BLaER1 (cell line): ENCODE measurements at regions not wholly inside any gene's neighbourhood (a gene's known extent, or its start where the extent isn't known, plus 50 kb on each side); places are given as distances from the start of the nearest gene placed in this dataset.

ENCODE experiments used
- H3K27ac ChIP-seq: shearing (Covaris generic); formaldehyde crosslinking; 2 replicates; pipeline ENCODE4 v1.8.1; 2022
- H3K27me3 ChIP-seq: shearing (Covaris generic); formaldehyde crosslinking; 2 replicates; pipeline ENCODE4 v1.8.1; 2022
- H3K36me3 ChIP-seq: shearing (Covaris generic); formaldehyde crosslinking; 2 replicates; pipeline ENCODE4 v1.8.1; 2022
- H3K4me1 ChIP-seq: shearing (Covaris generic); formaldehyde crosslinking; 2 replicates; pipeline ENCODE4 v1.8.1; 2022
- H3K4me2 ChIP-seq: shearing (Covaris generic); formaldehyde crosslinking; 2 replicates; pipeline ENCODE4 v1.8.1; 2022
- H3K4me3 ChIP-seq: shearing (Covaris generic); formaldehyde crosslinking; 2 replicates; pipeline ENCODE4 v1.8.1; 2022
- H3K9ac ChIP-seq: shearing (Covaris generic); formaldehyde crosslinking; 2 replicates; pipeline ENCODE4 v1.8.1; 2022
- H3K9me3 ChIP-seq: shearing (Covaris generic); formaldehyde crosslinking; 2 replicates; pipeline ENCODE4 v1.8.1; 2022
- H4K20me1 ChIP-seq: shearing (Covaris generic); formaldehyde crosslinking; 2 replicates; pipeline ENCODE4 v1.8.1; 2022
- Cebpa-rat ChIP-seq: shearing (Covaris generic); IDR thresholded peaks from 2 replicates; pipeline ENCODE4 v1.8.1; 2022

DNA sequence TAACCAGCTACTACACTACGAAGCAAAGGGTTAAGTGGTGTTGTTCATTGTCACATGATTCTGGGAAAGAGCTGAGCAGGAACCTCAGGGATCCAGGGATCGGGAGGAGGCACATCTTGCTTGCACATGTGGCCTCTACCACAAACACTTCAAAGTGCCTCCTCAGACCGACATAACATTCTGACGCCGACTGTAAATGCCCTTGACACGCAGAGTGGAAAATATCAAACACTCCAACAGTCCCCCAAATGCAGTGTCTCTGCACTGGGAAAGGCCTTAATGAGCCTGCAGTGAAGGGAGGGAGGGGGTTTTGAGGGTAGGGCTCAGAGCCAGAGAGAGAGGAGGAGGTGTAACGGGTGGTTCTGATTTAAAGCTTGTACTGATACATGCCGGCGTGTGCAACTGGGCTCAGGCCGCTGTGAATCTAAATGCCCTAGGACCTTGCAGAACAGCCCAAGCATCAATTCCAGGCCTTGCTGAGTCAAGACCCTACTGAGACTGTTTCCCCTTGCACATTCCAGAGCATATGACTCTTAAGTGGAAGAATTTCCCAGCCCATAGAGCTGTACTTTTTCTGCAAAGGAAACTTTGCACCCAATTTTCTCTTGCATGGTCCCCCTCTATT, 163.7 kb downstream of the NTMT2 start:
- Histone ChIP-seq H3K4me3 (no peak overlapping the region), H3K27me3 (no peaks in the 10 kb centered on the region), H3K4me2 (no peak overlapping the region), H3K9ac (no peak overlapping the region), H3K9me3 (no peaks in the 10 kb centered on the region), H3K4me1 (peaks cover 8% of the 10 kb centered on the region), H4K20me1 (no peaks in the 10 kb centered on the region), H3K27ac (no peak overlapping the region), H3K36me3 (no peaks in the 10 kb centered on the region)
- TF ChIP-seq Cebpa-rat: no peak

DNA sequence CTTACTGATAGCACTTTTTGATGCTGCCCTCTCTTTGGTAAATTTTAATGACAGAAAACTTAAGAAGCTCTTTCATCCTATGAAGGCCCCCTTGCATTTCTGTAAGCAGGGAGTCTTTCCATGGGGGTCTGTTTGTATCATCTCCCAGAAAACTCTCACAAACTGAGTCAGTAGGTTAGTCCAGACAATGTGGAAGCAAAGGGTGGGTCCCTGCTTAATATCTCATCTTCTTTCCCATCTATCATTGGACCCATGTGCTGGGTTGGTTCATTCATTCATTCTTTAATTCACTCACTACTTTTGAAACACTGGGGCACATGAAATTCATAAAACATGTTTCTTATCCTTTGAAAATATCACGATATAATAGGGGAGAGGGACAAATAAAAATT, 164.3 kb downstream of the NTMT2 start:
- Histone ChIP-seq H3K9ac (no peak overlapping the region), H3K36me3 (no peaks in the 10 kb centered on the region), H3K4me3 (no peak overlapping the region), H3K27me3 (no peaks in the 10 kb centered on the region), H3K4me1 (peaks cover 8% of the 10 kb centered on the region), H3K9me3 (no peaks in the 10 kb centered on the region), H3K27ac (no peak overlapping the region), H4K20me1 (no peaks in the 10 kb centered on the region), H3K4me2 (no peak overlapping the region)
- TF ChIP-seq Cebpa-rat: no peak

DNA sequence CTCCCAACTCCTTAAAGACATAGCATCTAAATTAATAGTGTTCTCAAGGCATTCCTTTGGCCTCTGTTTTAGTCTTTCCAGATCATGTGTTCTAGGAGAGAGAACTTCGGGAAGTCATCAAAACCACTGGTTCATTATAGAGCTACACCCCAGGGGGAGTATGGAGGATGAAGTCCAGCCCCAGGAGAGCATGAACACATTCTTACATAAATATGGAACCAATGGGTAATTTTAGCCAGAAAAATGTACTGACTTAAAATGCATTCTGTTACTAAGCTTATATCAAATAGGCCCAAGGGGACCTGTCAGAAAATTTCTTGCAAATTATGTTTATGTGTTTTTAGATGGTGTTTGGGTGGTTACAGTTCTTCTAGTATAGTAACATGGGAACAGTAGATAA, 165.2 kb downstream of the NTMT2 start:
- no peaks in the 10 kb centered on the region for H4K20me1 ChIP-seq
- H3K9me3 ChIP-seq: no peaks in the 10 kb centered on the region
- no peaks in the 10 kb centered on the region for H3K36me3 ChIP-seq
- TF ChIP-seq Cebpa-rat: no peak
- H3K4me1 ChIP-seq: peaks cover 3% of the 10 kb centered on the region
- no peak overlapping the region for H3K27ac ChIP-seq
- no peak overlapping the region for H3K9ac ChIP-seq
- no peaks in the 10 kb centered on the region for H3K27me3 ChIP-seq
- no peak overlapping the region for H3K4me2 ChIP-seq
- no peak overlapping the region for H3K4me3 ChIP-seq

DNA sequence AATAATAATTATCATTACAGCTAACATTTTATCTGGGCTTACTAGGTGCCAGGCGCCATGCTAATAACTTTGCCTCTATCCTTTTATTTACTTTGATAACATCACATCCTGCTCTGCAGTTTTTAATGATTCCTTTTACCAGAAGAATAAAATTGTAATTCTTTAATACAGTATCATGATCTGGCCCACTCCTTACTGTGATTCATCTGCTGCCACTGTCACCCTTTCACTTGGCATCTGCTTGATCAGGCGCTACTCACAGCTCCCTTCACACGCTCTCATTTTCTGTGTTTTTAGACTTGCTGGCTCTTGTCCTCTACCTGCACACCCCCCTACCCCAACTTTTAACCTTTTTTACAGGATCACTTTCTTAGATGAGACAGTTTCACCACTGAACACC, 167.5 kb downstream of the NTMT2 start:
- H3K27ac ChIP-seq: no peak overlapping the region
- no peaks in the 10 kb centered on the region for H3K27me3 ChIP-seq
- no peak overlapping the region for H3K4me2 ChIP-seq
- no peak for TF ChIP-seq Cebpa-rat
- H3K4me3 ChIP-seq: no peak overlapping the region
- H3K9me3 ChIP-seq: no peaks in the 10 kb centered on the region
- no peak overlapping the region for H3K9ac ChIP-seq
- H3K4me1 ChIP-seq: no peaks in the 10 kb centered on the region
- no peaks in the 10 kb centered on the region for H4K20me1 ChIP-seq
- no peaks in the 10 kb centered on the region for H3K36me3 ChIP-seq

DNA sequence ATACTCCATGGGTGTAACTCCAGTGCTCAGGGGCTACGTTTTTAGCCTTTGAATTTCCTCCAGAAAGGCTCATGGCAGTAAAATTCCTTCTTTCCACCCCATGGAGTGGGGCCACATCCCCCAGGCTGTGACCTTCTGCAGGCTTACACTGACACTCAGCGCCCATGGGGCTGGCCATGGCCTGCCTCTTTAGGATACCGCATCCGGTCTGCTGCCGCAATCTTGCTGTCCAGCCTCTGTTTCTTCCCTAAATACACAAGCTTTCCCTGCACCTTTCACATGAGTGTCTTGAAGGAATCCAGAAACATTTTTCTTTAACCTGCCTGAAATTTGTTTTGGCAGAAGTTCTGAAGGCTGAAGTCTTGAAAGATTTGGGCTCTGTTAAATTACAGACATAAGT, 170.5 kb downstream of the NTMT2 start:
- Histone ChIP-seq H3K4me1 (no peaks in the 10 kb centered on the region), H3K4me2 (no peak overlapping the region), H3K36me3 (no peaks in the 10 kb centered on the region), H3K9me3 (no peaks in the 10 kb centered on the region), H3K4me3 (no peak overlapping the region), H3K27ac (no peak overlapping the region), H3K27me3 (no peaks in the 10 kb centered on the region), H4K20me1 (no peaks in the 10 kb centered on the region), H3K9ac (no peak overlapping the region)
- no peak for TF ChIP-seq Cebpa-rat

DNA sequence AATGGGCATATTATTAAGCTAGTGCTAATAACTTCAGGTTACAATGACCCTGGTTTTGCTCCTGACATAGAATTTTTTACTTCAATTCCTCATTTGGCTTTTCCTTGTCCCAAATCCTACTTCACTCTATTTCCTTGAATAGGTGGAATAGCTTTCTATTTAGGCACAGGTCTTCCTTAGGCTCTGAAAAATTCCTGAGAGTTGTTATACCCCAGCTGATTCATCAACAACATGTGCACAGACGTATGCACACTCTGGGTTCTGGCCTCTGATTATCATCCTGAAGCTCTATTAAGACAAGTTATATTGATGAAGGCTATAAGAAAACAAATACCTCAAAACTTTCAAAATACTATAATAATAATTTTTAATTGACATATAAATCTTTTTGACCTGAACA, 172.4 kb downstream of the NTMT2 start:
- Histone ChIP-seq H3K4me3 (no peak overlapping the region), H3K4me2 (no peak overlapping the region), H4K20me1 (no peaks in the 10 kb centered on the region), H3K27me3 (no peaks in the 10 kb centered on the region), H3K36me3 (no peaks in the 10 kb centered on the region), H3K4me1 (no peaks in the 10 kb centered on the region), H3K9me3 (no peaks in the 10 kb centered on the region), H3K27ac (no peak overlapping the region), H3K9ac (no peak overlapping the region)
- TF ChIP-seq Cebpa-rat: no peak

DNA sequence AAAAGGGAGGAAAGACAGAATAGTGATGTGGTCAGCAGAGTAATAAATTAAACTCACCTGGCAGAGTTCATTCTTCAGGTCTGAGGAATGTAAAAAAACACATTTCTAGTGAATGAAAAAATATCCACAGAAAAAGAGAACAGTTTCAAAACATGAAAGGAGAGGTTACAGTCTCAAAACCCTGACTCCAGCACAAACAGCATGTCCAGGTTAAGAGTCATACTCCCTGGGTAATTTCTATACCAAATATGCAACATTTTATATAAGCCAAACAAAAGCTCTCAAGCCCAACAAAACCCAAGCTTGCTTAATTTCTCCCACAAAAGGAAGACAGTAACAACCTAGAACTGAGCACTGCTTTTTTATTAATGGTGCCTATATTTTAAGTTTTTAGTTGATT, 173.0 kb downstream of the NTMT2 start:
- Histone ChIP-seq H3K4me3 (no peak overlapping the region), H4K20me1 (no peaks in the 10 kb centered on the region), H3K9me3 (no peaks in the 10 kb centered on the region), H3K9ac (no peak overlapping the region), H3K36me3 (no peaks in the 10 kb centered on the region), H3K4me1 (no peaks in the 10 kb centered on the region), H3K27me3 (no peaks in the 10 kb centered on the region), H3K27ac (no peak overlapping the region), H3K4me2 (no peak overlapping the region)
- no peak for TF ChIP-seq Cebpa-rat

DNA sequence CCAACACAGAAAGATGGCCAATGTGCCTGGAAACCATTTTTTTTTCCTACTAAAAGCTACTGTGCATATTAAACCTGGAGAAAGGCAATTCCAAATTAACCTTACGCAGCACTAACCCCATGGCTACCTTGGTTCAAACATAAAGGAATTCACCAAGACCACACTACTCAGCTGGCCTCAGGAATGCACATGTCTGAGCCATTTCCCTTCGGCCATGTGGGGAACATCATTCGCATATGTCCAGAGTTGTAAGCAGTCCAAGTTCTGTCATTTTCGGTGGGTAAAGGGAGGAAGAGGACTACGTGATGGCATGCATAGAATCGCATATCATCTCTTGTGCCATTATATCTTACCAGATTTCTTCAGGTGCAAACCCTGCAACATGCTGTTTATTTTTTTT, 175.4 kb downstream of the NTMT2 start:
- no peak overlapping the region for H3K4me2 ChIP-seq
- no peak overlapping the region for H3K4me3 ChIP-seq
- no peak overlapping the region for H3K27ac ChIP-seq
- H3K4me1 ChIP-seq: no peaks in the 10 kb centered on the region
- H3K27me3 ChIP-seq: no peaks in the 10 kb centered on the region
- no peak overlapping the region for H3K9ac ChIP-seq
- H4K20me1 ChIP-seq: no peaks in the 10 kb centered on the region
- H3K36me3 ChIP-seq: no peaks in the 10 kb centered on the region
- no peak for TF ChIP-seq Cebpa-rat
- H3K9me3 ChIP-seq: no peaks in the 10 kb centered on the region

DNA sequence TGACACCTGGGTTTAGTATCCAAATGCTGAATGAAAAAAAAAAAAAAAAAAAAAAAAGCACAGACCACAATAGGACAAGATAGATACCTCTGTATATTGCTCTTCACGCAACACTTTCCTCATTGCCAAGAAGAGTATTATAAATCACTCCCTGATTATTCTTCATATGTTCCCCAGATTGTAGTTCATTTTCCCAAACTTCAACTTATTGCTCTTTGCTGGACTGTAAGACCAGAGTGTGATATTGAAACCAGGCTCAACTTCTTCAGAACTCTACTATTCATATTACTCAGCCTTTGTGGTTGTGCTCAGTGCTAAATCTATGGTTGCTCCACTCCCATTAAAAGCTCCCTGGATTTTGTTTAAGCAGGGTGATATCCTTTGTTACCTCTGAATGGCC, 180.4 kb downstream of the NTMT2 start:
- H3K9me3 ChIP-seq: no peaks in the 10 kb centered on the region
- no peak overlapping the region for H3K9ac ChIP-seq

DNA sequence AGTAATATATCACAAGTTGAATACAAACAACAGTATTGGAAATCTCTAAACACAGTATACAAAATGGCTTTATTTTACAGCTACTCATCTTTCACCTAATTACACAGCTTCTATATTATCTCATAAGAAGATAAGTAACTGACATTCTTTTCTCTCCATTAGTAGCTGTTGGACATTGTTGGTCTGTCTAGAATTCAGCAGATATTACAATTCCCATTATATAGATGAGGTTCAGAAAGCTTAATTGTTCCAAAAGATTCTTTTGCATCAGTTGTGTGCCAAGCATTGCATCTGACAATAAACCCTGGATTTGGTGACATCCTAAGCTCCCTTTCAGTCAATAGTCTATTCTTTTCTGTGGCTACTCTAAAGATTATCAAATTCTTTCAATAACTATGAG, 187.0 kb downstream of the NTMT2 start:
- no peak overlapping the region for H3K4me2 ChIP-seq
- no peaks in the 10 kb centered on the region for H3K36me3 ChIP-seq
- H3K4me1 ChIP-seq: no peaks in the 10 kb centered on the region
- no peaks in the 10 kb centered on the region for H3K9me3 ChIP-seq
- H3K27me3 ChIP-seq: no peaks in the 10 kb centered on the region
- H3K27ac ChIP-seq: no peak overlapping the region
- TF ChIP-seq Cebpa-rat: no peak
- H3K4me3 ChIP-seq: no peak overlapping the region
- H3K9ac ChIP-seq: no peak overlapping the region
- H4K20me1 ChIP-seq: no peaks in the 10 kb centered on the region

More for the DNA sequence above, 180.4 kb downstream of the NTMT2 start:
- no peaks in the 10 kb centered on the region for H4K20me1 ChIP-seq
- no peak overlapping the region for H3K27ac ChIP-seq
- no peaks in the 10 kb centered on the region for H3K36me3 ChIP-seq
- no peaks in the 10 kb centered on the region for H3K27me3 ChIP-seq
- no peak for TF ChIP-seq Cebpa-rat
- no peaks in the 10 kb centered on the region for H3K4me1 ChIP-seq
- H3K4me2 ChIP-seq: no peak overlapping the region
- no peak overlapping the region for H3K4me3 ChIP-seq

DNA sequence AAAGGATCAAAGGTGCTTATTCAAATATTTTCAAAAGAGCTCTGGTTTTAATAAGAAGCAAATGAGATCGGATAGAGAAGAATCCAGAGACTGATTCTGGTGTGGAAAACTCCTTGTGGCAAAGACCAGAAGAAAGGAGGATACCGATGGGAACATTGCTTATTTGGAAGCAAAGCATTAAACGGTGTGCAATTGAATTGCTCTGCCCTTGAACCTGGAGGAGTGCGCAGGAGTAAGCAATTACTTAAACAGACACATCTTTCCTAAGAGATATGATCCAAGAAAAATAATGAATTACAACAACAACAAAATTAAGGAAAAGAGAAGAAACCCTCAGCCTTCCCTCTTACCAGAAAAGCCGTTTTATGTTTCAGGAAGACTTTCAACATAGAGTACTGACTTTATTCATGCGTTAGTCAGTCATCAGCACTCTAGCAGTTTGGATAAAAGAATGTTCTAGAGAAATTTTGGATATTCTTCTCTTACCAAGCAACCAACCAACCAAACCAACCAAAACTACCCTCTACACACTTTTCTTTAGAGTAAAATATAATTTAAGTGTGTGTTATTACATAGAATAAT, 191.7 kb downstream of the NTMT2 start:
- no peaks in the 10 kb centered on the region for H3K36me3 ChIP-seq
- no peak for TF ChIP-seq Cebpa-rat

More for the DNA sequence above, 191.7 kb downstream of the NTMT2 start:
- Histone ChIP-seq H3K9me3 (no peaks in the 10 kb centered on the region), H3K27ac (no peak overlapping the region), H4K20me1 (no peaks in the 10 kb centered on the region), H3K9ac (no peak overlapping the region), H3K4me1 (no peaks in the 10 kb centered on the region), H3K4me3 (no peak overlapping the region), H3K4me2 (no peak overlapping the region), H3K27me3 (no peaks in the 10 kb centered on the region)
